ENCODE measurements at regions not wholly inside any gene's neighbourhood (a gene's known extent, or its start where the extent isn't known, plus 50 kb on each side); places are given as distances from the start of the nearest gene placed in this dataset.

- TF ChIP-seq, protein P1, sequence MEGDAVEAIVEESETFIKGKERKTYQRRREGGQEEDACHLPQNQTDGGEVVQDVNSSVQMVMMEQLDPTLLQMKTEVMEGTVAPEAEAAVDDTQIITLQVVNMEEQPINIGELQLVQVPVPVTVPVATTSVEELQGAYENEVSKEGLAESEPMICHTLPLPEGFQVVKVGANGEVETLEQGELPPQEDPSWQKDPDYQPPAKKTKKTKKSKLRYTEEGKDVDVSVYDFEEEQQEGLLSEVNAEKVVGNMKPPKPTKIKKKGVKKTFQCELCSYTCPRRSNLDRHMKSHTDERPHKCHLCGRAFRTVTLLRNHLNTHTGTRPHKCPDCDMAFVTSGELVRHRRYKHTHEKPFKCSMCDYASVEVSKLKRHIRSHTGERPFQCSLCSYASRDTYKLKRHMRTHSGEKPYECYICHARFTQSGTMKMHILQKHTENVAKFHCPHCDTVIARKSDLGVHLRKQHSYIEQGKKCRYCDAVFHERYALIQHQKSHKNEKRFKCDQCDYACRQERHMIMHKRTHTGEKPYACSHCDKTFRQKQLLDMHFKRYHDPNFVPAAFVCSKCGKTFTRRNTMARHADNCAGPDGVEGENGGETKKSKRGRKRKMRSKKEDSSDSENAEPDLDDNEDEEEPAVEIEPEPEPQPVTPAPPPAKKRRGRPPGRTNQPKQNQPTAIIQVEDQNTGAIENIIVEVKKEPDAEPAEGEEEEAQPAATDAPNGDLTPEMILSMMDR (IDR thresholded peaks at IDR 0.05; ENCODE audit: insufficient read depth, low read length, poor library complexity, severe bottlenecking) = no peak
- TF ChIP-seq EZH2phosphoT487 (conservative IDR thresholded peaks at IDR 0.05; ENCODE audit: low read length) = no peak
Observed at GRCh38 chr22:48594757-48595510, 1232.7 kb downstream of the BRD1 start.
